Stimulated activated memory B cell treated with anti-CD40 and anti-IgM and Interleukin-4, amounts not matched to agents 10 μg/mL and 1 μg/mL and 100 μg/mL, for 72 hours (primary cell): ENCODE measurements at regions not wholly inside any gene's neighbourhood (a gene's known extent, or its start where the extent isn't known, plus 50 kb on each side); places are given as distances from the start of the nearest gene placed in this dataset.
"Not testable (repeated sequence)": the region's sequence is repeated elsewhere in the genome, so short reads cannot be mapped to it uniquely, and the experiment has no call there.

Source experiments
- ATAC-seq: fragments of 150-1000 bp; cut with Tn5 transposase; 2 replicates; pipeline ENCODE4 v1.10.0; 2021
- H3K27ac Mint-ChIP-seq: one replicate; pipeline ENCODE4 v1.8.0; 2022; ENCODE audit warnings: mild to moderate bottlenecking, mixed read lengths
- H3K27me3 Mint-ChIP-seq: one replicate; pipeline ENCODE4 v1.8.0; 2022; ENCODE audit warnings: mixed read lengths
- H3K36me3 Mint-ChIP-seq: one replicate; pipeline ENCODE4 v1.8.0; 2022; ENCODE audit warnings: mixed read lengths
- H3K4me1 Mint-ChIP-seq: one replicate; pipeline ENCODE4 v1.8.0; 2022; ENCODE audit warnings: mixed read lengths
- H3K4me3 Mint-ChIP-seq: one replicate; pipeline ENCODE4 v1.8.0; 2022; ENCODE audit warnings: mild to moderate bottlenecking, moderate library complexity, mixed read lengths
- H3K9me3 Mint-ChIP-seq: one replicate; pipeline ENCODE4 v1.8.0; 2022; ENCODE audit warnings: mixed read lengths

- not testable (repeated sequence) for H3K27me3 Mint-ChIP-seq, ATAC-seq, H3K36me3 Mint-ChIP-seq, H3K4me3 Mint-ChIP-seq, H3K9me3 Mint-ChIP-seq, H3K27ac Mint-ChIP-seq
- H3K4me1 Mint-ChIP-seq: peaks cover 24% of the 10 kb centered on the region
Observed at GRCh38 chr2:87514034-87514433, 233.9 kb upstream of the PLGLB2 start.

GRCh38 chr2:87514515-87514914 lies 233.4 kb upstream of the PLGLB2 start:
- H3K36me3 Mint-ChIP-seq, ATAC-seq, H3K9me3 Mint-ChIP-seq, H3K4me3 Mint-ChIP-seq, H3K27me3 Mint-ChIP-seq, H3K27ac Mint-ChIP-seq: not testable (repeated sequence)
- peaks cover 27% of the 10 kb centered on the region for H3K4me1 Mint-ChIP-seq

- not testable (repeated sequence) for H3K9me3 Mint-ChIP-seq, H3K36me3 Mint-ChIP-seq, H3K27me3 Mint-ChIP-seq
- ATAC-seq: peak; percentile 73
- Mint-ChIP-seq H3K4me1 (peaks cover 30% of the 10 kb centered on the region), H3K4me3 (peak overlapping the region; percentile 79), H3K27ac (peak overlapping the region; percentile 96)
Observed at GRCh38 chr2:87515226-87515625, 232.7 kb upstream of the PLGLB2 start.

GRCh38 chr2:87515875-87516274 lies 232.0 kb upstream of the PLGLB2 start:
- not testable (repeated sequence) for H3K9me3 Mint-ChIP-seq, H3K4me3 Mint-ChIP-seq, H3K36me3 Mint-ChIP-seq, H3K27me3 Mint-ChIP-seq, ATAC-seq, H3K27ac Mint-ChIP-seq
- peaks cover 30% of the 10 kb centered on the region for H3K4me1 Mint-ChIP-seq

- H3K27ac Mint-ChIP-seq: peak overlapping the region; percentile 97
- ATAC-seq: not testable (repeated sequence)
Observed at GRCh38 chr2:87516369-87516967, 231.4 kb upstream of the PLGLB2 start.

GRCh38 chr2:87517438-87517837 lies 230.4 kb upstream of the PLGLB2 start:
- Mint-ChIP-seq H3K4me1 (peaks cover 40% of the 10 kb centered on the region), H3K27ac (peak overlapping the region; percentile 97)
- not testable (repeated sequence) for H3K36me3 Mint-ChIP-seq, H3K9me3 Mint-ChIP-seq, H3K27me3 Mint-ChIP-seq, H3K4me3 Mint-ChIP-seq
- peak; percentile 28 for ATAC-seq

More at GRCh38 chr2:87516369-87516967, 231.4 kb upstream of the PLGLB2 start:
- H3K4me1 Mint-ChIP-seq: peaks cover 34% of the 10 kb centered on the region
- H3K36me3 Mint-ChIP-seq, H3K4me3 Mint-ChIP-seq, H3K9me3 Mint-ChIP-seq, H3K27me3 Mint-ChIP-seq: not testable (repeated sequence)

- H3K4me3 Mint-ChIP-seq: peak overlapping the region; percentile 1
- H3K9me3 Mint-ChIP-seq, H3K27me3 Mint-ChIP-seq, H3K36me3 Mint-ChIP-seq: not testable (repeated sequence)
- ATAC-seq: peak; percentile 17
- peak overlapping the region; percentile 97 for H3K27ac Mint-ChIP-seq
- peaks cover 41% of the 10 kb centered on the region for H3K4me1 Mint-ChIP-seq
Observed at GRCh38 chr2:87518066-87518465, 229.8 kb upstream of the PLGLB2 start.

- not testable (repeated sequence) for H3K36me3 Mint-ChIP-seq, H3K9me3 Mint-ChIP-seq, ATAC-seq, H3K27me3 Mint-ChIP-seq
- peaks cover 41% of the 10 kb centered on the region for H3K4me1 Mint-ChIP-seq
- peak overlapping the region; percentile 1 for H3K4me3 Mint-ChIP-seq
- peak overlapping the region; percentile 97 for H3K27ac Mint-ChIP-seq
Observed at GRCh38 chr2:87518547-87518946, 229.3 kb upstream of the PLGLB2 start.

GRCh38 chr2:87519158-87520011 lies 228.5 kb upstream of the PLGLB2 start:
- peak; percentile 80 for ATAC-seq
- H3K27ac Mint-ChIP-seq: peak overlapping the region; percentile 97
- not testable (repeated sequence) for H3K27me3 Mint-ChIP-seq, H3K9me3 Mint-ChIP-seq, H3K36me3 Mint-ChIP-seq, H3K4me3 Mint-ChIP-seq
- peaks cover 41% of the 10 kb centered on the region for H3K4me1 Mint-ChIP-seq

- not testable (repeated sequence) for H3K36me3 Mint-ChIP-seq, H3K9me3 Mint-ChIP-seq, H3K27me3 Mint-ChIP-seq
- ATAC-seq: peak; percentile 79
- Mint-ChIP-seq H3K27ac (peak overlapping the region; percentile 83), H3K4me3 (peak overlapping the region; percentile 23), H3K4me1 (peaks cover 33% of the 10 kb centered on the region)
Observed at GRCh38 chr2:87521057-87521456, 226.8 kb upstream of the PLGLB2 start.

GRCh38 chr2:87521489-87521888 lies 226.4 kb upstream of the PLGLB2 start:
- ATAC-seq: peak; percentile 59
- H3K27ac Mint-ChIP-seq: peak overlapping the region; percentile 83
- not testable (repeated sequence) for H3K9me3 Mint-ChIP-seq, H3K36me3 Mint-ChIP-seq, H3K27me3 Mint-ChIP-seq, H3K4me3 Mint-ChIP-seq
- H3K4me1 Mint-ChIP-seq: peaks cover 33% of the 10 kb centered on the region

GRCh38 chr2:87524619-87525188 lies 223.2 kb upstream of the PLGLB2 start:
- H3K27me3 Mint-ChIP-seq, H3K4me3 Mint-ChIP-seq, H3K9me3 Mint-ChIP-seq, H3K36me3 Mint-ChIP-seq: not testable (repeated sequence)
- peaks cover 11% of the 10 kb centered on the region for H3K4me1 Mint-ChIP-seq
- ATAC-seq: peak; percentile 40
- H3K27ac Mint-ChIP-seq: peak overlapping the region; percentile 72

GRCh38 chr2:87525497-87525991 lies 222.3 kb upstream of the PLGLB2 start:
- Mint-ChIP-seq H3K27ac (peak overlapping the region; percentile 72), H3K4me1 (peaks cover 11% of the 10 kb centered on the region)
- not testable (repeated sequence) for H3K9me3 Mint-ChIP-seq, H3K36me3 Mint-ChIP-seq, H3K4me3 Mint-ChIP-seq, H3K27me3 Mint-ChIP-seq
- peak; percentile 72 for ATAC-seq

GRCh38 chr2:87526258-87526657 lies 221.6 kb upstream of the PLGLB2 start:
- not testable (repeated sequence) for H3K27ac Mint-ChIP-seq, H3K36me3 Mint-ChIP-seq, H3K27me3 Mint-ChIP-seq, H3K4me3 Mint-ChIP-seq, H3K4me1 Mint-ChIP-seq, ATAC-seq, H3K9me3 Mint-ChIP-seq

- not testable (repeated sequence) for H3K9me3 Mint-ChIP-seq, H3K4me3 Mint-ChIP-seq, H3K36me3 Mint-ChIP-seq, ATAC-seq, H3K4me1 Mint-ChIP-seq, H3K27me3 Mint-ChIP-seq
- H3K27ac Mint-ChIP-seq: peak overlapping the region; percentile 51
Observed at GRCh38 chr2:87531968-87532715, 215.7 kb upstream of the PLGLB2 start.
